Vagina (tissue), 2 donors: ENCODE measurements at regions not wholly inside any gene's neighbourhood (a gene's known extent, or its start where the extent isn't known, plus 50 kb on each side); places are given as distances from the start of the nearest gene placed in this dataset.

Experiments
- CTCF ChIP-seq, 3 experiments: fragments of 450-650 bp in 2 of 3; fragments of 200-600 bp in 1 of 3; sonication (generic) in 1 of 3; IDR thresholded peaks; one replicate each; pipeline ENCODE4 v1.5.1; 2017 to 2019; ENCODE audit warnings: antibody characterized with exemption in 3 of 3, mild to moderate bottlenecking in 2 of 3, moderate library complexity in 2 of 3
- POLR2A ChIP-seq, 2 donors: fragments of 450-650 bp; IDR thresholded peaks; one replicate each; pipeline ENCODE4 v1.6.1; 2017; ENCODE audit warnings: antibody characterized with exemption in 2 of 2, mild to moderate bottlenecking in 2 of 2, moderate library complexity in 2 of 2

DNA sequence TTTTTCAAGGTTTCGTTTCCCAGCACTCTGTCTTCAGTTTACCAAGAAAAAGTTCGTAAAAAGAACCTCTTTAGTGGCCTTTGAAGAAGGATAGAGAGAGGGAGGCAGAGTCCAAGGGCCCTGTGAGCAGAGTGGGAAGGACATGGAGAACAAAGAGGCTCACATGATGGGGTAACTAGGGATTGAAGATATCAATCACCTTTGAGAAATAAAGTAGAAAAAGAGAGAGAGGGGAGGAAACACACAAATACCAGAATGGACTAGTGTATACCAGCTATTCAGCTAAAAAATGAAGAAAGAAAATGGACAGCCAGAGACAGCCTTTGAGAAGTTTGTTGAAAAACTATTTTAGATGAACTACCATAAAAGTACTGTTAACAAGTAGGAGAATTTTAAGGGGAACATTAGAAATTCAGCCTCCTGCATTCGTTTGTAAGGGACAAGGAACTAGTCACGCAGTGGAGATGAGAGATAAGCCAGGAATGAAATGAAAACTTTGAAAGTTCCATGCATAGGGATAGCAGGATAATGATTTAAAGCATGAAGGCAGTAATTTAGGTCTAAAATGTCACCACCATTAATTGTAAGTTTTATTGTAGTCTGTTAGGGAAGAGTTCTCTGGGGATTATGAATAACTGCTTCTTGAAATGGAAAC is 82.1 kb downstream of the SPTSSA start:
- no peak for TF ChIP-seq CTCF (IDR thresholded peaks at IDR 0.05)
- no peak for TF ChIP-seq POLR2A (IDR thresholded peaks at IDR 0.05)
